ENCODE measurements at regions not wholly inside any gene's neighbourhood (a gene's known extent, or its start where the extent isn't known, plus 50 kb on each side); places are given as distances from the start of the nearest gene placed in this dataset.
"Not testable (repeated sequence)": the region's sequence is repeated elsewhere in the genome, so short reads cannot be mapped to it uniquely, and the experiment has no call there.

- H3K4me1 Mint-ChIP-seq (ENCODE audit: low read depth, unreplicated experiment); H3K27me3 Mint-ChIP-seq (ENCODE audit: unreplicated experiment); H3K36me3 Mint-ChIP-seq (ENCODE audit: unreplicated experiment); H3K27ac Mint-ChIP-seq (ENCODE audit: unreplicated experiment); H3K9me3 Mint-ChIP-seq (ENCODE audit: unreplicated experiment); DNase-seq; H3K4me3 Mint-ChIP-seq (ENCODE audit: unreplicated experiment): not testable (repeated sequence)
These were observed 955.5 kb downstream of the SPATA31A6 start for GRCh38 chr9:43138909-43139308.

- not testable (repeated sequence) for H3K4me3 Mint-ChIP-seq (ENCODE audit: unreplicated experiment); H3K27me3 Mint-ChIP-seq (ENCODE audit: unreplicated experiment); H3K36me3 Mint-ChIP-seq (ENCODE audit: unreplicated experiment); H3K9me3 Mint-ChIP-seq (ENCODE audit: unreplicated experiment); DNase-seq; H3K27ac Mint-ChIP-seq (ENCODE audit: unreplicated experiment); H3K4me1 Mint-ChIP-seq (ENCODE audit: low read depth, unreplicated experiment)
These were observed 955.9 kb downstream of the SPATA31A6 start for GRCh38 chr9:43139349-43139748.

- not testable (repeated sequence) for H3K36me3 Mint-ChIP-seq (ENCODE audit: unreplicated experiment); H3K27me3 Mint-ChIP-seq (ENCODE audit: unreplicated experiment); DNase-seq; H3K4me3 Mint-ChIP-seq (ENCODE audit: unreplicated experiment); H3K4me1 Mint-ChIP-seq (ENCODE audit: low read depth, unreplicated experiment); H3K9me3 Mint-ChIP-seq (ENCODE audit: unreplicated experiment)
- peak overlapping the region; percentile 52 for H3K27ac Mint-ChIP-seq (ENCODE audit: unreplicated experiment)
These were observed 956.6 kb downstream of the SPATA31A6 start for GRCh38 chr9:43139878-43140608.

Measured in glutamatergic neuron (in vitro differentiated cells).